ENCODE measurements at regions not wholly inside any gene's neighbourhood (a gene's known extent, or its start where the extent isn't known, plus 50 kb on each side); places are given as distances from the start of the nearest gene placed in this dataset.

DNA sequence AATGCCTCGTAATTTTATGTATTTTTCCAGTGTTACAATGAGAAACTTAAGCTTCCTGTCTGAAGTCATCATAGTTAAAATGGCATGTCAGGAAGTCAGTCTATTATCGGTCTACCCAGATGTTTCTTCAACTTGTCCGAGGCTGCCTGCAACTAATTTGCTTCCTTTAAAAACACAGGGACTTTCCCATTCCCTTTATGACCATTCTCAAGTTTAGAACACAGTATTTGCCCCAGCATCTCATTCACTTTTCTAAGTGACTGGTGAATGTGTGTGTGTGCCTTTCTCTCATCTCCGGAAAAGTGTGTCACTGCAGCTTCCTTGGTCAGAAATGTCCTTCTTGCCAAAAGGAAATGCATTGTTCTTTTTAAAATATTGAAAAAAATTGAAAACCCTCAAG is 466.6 kb downstream of the RAP2B start:
- TF ChIP-seq, protein P1, sequence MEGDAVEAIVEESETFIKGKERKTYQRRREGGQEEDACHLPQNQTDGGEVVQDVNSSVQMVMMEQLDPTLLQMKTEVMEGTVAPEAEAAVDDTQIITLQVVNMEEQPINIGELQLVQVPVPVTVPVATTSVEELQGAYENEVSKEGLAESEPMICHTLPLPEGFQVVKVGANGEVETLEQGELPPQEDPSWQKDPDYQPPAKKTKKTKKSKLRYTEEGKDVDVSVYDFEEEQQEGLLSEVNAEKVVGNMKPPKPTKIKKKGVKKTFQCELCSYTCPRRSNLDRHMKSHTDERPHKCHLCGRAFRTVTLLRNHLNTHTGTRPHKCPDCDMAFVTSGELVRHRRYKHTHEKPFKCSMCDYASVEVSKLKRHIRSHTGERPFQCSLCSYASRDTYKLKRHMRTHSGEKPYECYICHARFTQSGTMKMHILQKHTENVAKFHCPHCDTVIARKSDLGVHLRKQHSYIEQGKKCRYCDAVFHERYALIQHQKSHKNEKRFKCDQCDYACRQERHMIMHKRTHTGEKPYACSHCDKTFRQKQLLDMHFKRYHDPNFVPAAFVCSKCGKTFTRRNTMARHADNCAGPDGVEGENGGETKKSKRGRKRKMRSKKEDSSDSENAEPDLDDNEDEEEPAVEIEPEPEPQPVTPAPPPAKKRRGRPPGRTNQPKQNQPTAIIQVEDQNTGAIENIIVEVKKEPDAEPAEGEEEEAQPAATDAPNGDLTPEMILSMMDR (IDR thresholded peaks at IDR 0.05; ENCODE audit: extremely low read depth in 1 of 2, insufficient read depth in 1 of 2, low read depth in 1 of 2, low read length in 2 of 2) = no peak
- no peak for TF ChIP-seq MYC (IDR thresholded peaks at IDR 0.05; ENCODE audit: low read depth, low read length)
- TF ChIP-seq POLR2A (IDR thresholded peaks at IDR 0.05; ENCODE audit: low read depth, low read length) = no peak
- TF ChIP-seq POLR2AphosphoS5 (IDR thresholded peaks at IDR 0.05; ENCODE audit: insufficient read depth, low read depth, low read length) = peak; percentile 63
- TF ChIP-seq EZH2 (IDR thresholded peaks at IDR 0.05; ENCODE audit: borderline replicate concordance, low read depth, low read length, severe bottlenecking) = no peak
- TF ChIP-seq JUN (IDR thresholded peaks at IDR 0.05; ENCODE audit: borderline replicate concordance, insufficient read depth, insufficient read length, low read depth) = peak; percentile 87
